SK-N-SH treated with all-trans-retinoic acid at 6 μM for 48 hours (cell line): ENCODE measurements at regions not wholly inside any gene's neighbourhood (a gene's known extent, or its start where the extent isn't known, plus 50 kb on each side); places are given as distances from the start of the nearest gene placed in this dataset.

ENCODE experiments used
- ARNTL ChIP-seq: fragments of 450-650 bp; formaldehyde crosslinking; IDR thresholded peaks from 2 replicates; pipeline ENCODE4 v1.5.0; 2020; ENCODE audit warnings: low read depth, mild to moderate bottlenecking, moderate library complexity, borderline replicate concordance
- PATZ1 ChIP-seq: fragments of 250-450 bp; sonication (Bioruptor Pico); IDR thresholded peaks from 2 replicates; pipeline ENCODE4 v1.8.0; 2020; ENCODE audit warnings: mild to moderate bottlenecking, moderate library complexity, borderline replicate concordance
- POU6F1 ChIP-seq: fragments of 250-450 bp; sonication (Bioruptor Pico); IDR thresholded peaks from 2 replicates; pipeline ENCODE4 v1.8.0; 2021; ENCODE audit warnings: low read depth, mild to moderate bottlenecking, moderate library complexity, borderline replicate concordance
- RARB ChIP-seq: fragments of 250-450 bp; sonication (Bioruptor Pico); IDR thresholded peaks from 2 replicates; pipeline ENCODE4 v1.8.0; 2021; ENCODE audit warnings: mild to moderate bottlenecking, moderate library complexity
- TSHZ2 ChIP-seq: fragments of 250-450 bp; sonication (Bioruptor Pico); IDR thresholded peaks from 2 replicates; pipeline ENCODE4 v1.5.0; 2020; ENCODE audit warnings: mild to moderate bottlenecking, moderate library complexity

- TF ChIP-seq TSHZ2 (CRISPR knock-in tag) = no peak
- TF ChIP-seq ARNTL (CRISPR knock-in tag) = no peak
- no peak for TF ChIP-seq RARB
- no peak for TF ChIP-seq POU6F1
- no peak for TF ChIP-seq PATZ1
Observed at GRCh38 chr6:9982215-9982614, 432.7 kb downstream of the TFAP2A start.
